ENCODE measurements at regions not wholly inside any gene's neighbourhood (a gene's known extent, or its start where the extent isn't known, plus 50 kb on each side); places are given as distances from the start of the nearest gene placed in this dataset.

DNA sequence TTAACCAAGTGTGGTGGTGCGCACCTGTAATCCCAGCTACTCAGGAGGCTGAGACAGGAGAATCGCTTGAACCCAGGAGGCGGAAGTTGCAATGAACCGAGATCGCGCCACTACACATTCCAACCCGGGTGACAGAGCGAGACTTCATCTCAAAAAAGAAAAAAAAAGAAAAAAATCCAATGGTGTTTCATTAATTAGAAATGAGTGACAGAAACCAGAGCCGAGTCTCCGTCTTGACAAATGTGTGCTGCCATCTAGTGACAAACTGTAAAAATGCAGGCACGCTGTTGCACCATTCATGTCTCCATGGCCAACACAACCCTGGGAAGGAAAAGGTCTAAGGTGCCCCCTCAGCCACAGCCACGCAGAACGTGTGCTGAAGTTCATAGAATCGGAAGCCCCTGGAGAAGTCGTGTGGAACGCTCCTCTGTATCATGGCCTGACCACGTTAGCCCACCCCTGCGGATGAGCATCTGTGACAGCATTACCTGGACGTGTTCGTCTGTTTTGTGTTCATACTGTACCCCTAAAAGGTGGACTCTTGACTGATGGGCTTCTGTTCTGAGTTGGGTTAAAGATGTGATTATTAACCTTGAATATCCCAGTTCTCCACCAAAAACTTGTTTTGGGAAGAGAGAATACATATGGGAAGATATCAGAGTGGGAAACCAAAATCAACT lies 94.9 kb downstream of the LYZL2 start:
- TF ChIP-seq, protein P1, sequence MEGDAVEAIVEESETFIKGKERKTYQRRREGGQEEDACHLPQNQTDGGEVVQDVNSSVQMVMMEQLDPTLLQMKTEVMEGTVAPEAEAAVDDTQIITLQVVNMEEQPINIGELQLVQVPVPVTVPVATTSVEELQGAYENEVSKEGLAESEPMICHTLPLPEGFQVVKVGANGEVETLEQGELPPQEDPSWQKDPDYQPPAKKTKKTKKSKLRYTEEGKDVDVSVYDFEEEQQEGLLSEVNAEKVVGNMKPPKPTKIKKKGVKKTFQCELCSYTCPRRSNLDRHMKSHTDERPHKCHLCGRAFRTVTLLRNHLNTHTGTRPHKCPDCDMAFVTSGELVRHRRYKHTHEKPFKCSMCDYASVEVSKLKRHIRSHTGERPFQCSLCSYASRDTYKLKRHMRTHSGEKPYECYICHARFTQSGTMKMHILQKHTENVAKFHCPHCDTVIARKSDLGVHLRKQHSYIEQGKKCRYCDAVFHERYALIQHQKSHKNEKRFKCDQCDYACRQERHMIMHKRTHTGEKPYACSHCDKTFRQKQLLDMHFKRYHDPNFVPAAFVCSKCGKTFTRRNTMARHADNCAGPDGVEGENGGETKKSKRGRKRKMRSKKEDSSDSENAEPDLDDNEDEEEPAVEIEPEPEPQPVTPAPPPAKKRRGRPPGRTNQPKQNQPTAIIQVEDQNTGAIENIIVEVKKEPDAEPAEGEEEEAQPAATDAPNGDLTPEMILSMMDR (IDR thresholded peaks at IDR 0.05) = peak; percentile 67 to 88 (median 82)
- TF ChIP-seq POLR2A (IDR thresholded peaks at IDR 0.05) = no peak
- TF ChIP-seq POLR2AphosphoS5 (IDR thresholded peaks at IDR 0.05) = no peak
